ENCODE measurements at regions not wholly inside any gene's neighbourhood (a gene's known extent, or its start where the extent isn't known, plus 50 kb on each side); places are given as distances from the start of the nearest gene placed in this dataset.

GRCh38 chr16:73171901-73172240 lies 123.9 kb upstream of the ZFHX3 start:
- DNase-seq, result no peak

GRCh38 chr16:73171380-73171779 lies 123.5 kb upstream of the ZFHX3 start:
- DNase-seq, result no peak

GRCh38 chr16:73170612-73171038 lies 122.7 kb upstream of the ZFHX3 start:
- DNase-seq, result no peak

GRCh38 chr16:73166947-73167550 lies 119.1 kb upstream of the ZFHX3 start:
- no peak for DNase-seq

- no peak for DNase-seq
Measured at GRCh38 chr16:73166441-73166851, 118.5 kb upstream of the ZFHX3 start.

- DNase-seq, result no peak
Measured at GRCh38 chr16:73163238-73163815, 115.4 kb upstream of the ZFHX3 start.

- no peak for DNase-seq
Measured at GRCh38 chr16:73161977-73162376, 114.0 kb upstream of the ZFHX3 start.

GRCh38 chr16:73159296-73159695 lies 111.4 kb upstream of the ZFHX3 start:
- no peak for DNase-seq

GRCh38 chr16:73157861-73158260 lies 109.9 kb upstream of the ZFHX3 start:
- DNase-seq, result no peak

GRCh38 chr16:73154063-73154870 lies 106.3 kb upstream of the ZFHX3 start:
- DNase-seq, result no peak

GRCh38 chr16:73152386-73153125 lies 104.6 kb upstream of the ZFHX3 start:
- no peak for DNase-seq

GRCh38 chr16:73151941-73152340 lies 104.0 kb upstream of the ZFHX3 start:
- no peak for DNase-seq

- DNase-seq, result no peak
Measured at GRCh38 chr16:73151225-73151624, 103.3 kb upstream of the ZFHX3 start.

- DNase-seq, result no peak
Measured at GRCh38 chr16:73150786-73151185, 102.9 kb upstream of the ZFHX3 start.

- no peak for DNase-seq
Measured at GRCh38 chr16:73149334-73149733, 101.4 kb upstream of the ZFHX3 start.

- DNase-seq, result no peak
Measured at GRCh38 chr16:73147958-73148357, 100.0 kb upstream of the ZFHX3 start.

- no peak for DNase-seq
Measured at GRCh38 chr16:73145166-73145880, 97.4 kb upstream of the ZFHX3 start.

GRCh38 chr16:73143576-73144422 lies 95.9 kb upstream of the ZFHX3 start:
- DNase-seq, result no peak

GRCh38 chr16:73143002-73143401 lies 95.1 kb upstream of the ZFHX3 start:
- DNase-seq, result no peak

- no peak for DNase-seq
Measured at GRCh38 chr16:73142053-73142854, 94.3 kb upstream of the ZFHX3 start.

GRCh38 chr16:73140929-73141328 lies 93.0 kb upstream of the ZFHX3 start:
- DNase-seq, result no peak

Data from stimulated activated CD4-positive, alpha-beta T cell treated with anti-CD3 and anti-CD28 coated beads, Interleukin-15, amount 100 ng/mL, for 24 hours (primary cell).